Renal cortex interstitium (tissue), 11 donors: ENCODE measurements at regions not wholly inside any gene's neighbourhood (a gene's known extent, or its start where the extent isn't known, plus 50 kb on each side); places are given as distances from the start of the nearest gene placed in this dataset.
A peak's percentile ranks its signal among the peaks of the same experiment; 100 is the strongest.
"Not testable (repeated sequence)": the region's sequence is repeated elsewhere in the genome, so short reads cannot be mapped to it uniquely, and the experiment has no call there.

Source experiments
- DNase-seq, 11 donors: peaks; one replicate each; pipeline ENCODE4 v3.0.0-alpha.2; 2013; ENCODE audit warnings: low read depth in 9 of 11, low spot score in 4 of 11; ENCODE audit errors: extremely low read depth in 1 of 11

DNA sequence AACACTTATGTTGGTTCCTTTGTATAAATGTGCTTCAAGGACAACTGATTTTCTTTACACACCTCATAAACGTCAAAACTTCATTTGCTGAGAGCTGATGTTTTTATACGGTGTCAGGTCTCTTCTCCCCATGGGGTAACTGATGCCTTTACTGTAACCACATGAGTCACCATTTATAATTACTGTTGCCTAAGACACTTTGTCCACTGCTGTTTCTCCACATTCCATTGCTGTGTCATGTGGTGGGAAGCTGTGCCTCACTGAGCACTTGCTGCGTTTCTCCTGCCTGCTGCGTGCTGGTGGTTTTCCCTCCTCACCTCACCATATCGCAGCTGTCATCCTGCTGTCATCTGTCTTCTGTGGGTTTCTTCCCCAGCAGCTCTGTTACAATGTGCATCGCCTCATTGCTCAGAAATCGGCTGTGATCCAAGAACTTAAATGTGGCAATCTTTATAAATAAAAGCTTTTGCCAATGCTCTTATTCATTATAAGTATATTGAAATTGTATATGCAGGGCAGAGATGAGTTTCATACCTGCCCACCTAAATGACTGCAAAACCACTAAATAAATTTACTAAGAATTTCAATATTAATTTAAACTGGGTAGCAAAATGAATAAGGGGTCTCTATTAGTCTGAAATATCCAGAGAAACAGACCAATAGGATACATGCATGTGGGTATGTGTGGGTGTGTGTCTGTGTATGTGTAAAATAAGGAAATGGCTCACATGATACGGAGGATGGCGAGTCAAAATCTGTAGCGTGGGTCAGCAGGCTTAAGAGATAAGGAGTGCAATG, 547.0 kb upstream of the SLITRK5 start:
- DNase-seq, result peak in 9 of 11 donors; percentile 0 to 61 (median 33)

DNA sequence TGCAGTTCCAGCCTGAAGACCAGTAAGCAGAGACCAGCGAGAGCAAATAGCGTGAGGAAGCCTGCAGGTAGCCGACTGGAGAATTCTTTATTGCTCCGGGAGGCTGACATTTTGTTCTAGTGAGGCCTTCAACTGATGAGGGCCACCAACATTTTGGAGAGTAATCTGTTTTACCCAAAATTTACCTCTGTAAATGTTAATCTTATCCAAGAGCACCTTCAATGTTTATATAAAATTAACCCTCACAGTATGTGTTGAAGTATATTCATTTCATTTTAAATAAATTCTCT, 546.4 kb upstream of the SLITRK5 start:
- no peak for DNase-seq

DNA sequence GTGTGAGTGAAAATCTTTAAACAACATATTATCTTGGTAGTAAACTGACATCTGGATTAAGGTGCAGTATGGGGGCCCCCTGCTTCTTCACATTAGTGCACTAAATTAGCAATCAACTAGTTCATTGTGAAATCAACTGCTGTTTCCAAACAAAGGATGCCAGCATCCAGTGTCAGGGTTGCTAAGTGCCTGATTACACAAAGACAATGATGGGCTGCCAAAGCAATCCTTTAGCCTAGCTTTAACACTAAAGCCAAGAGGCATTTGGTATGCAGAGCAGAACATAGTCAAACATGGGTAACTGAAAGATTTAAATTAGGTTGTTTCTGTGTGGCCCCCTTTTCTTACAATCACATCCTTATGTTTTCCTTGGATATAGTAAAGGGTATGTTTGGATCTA, 543.1 kb upstream of the SLITRK5 start:
- DNase-seq, result no peak

DNA sequence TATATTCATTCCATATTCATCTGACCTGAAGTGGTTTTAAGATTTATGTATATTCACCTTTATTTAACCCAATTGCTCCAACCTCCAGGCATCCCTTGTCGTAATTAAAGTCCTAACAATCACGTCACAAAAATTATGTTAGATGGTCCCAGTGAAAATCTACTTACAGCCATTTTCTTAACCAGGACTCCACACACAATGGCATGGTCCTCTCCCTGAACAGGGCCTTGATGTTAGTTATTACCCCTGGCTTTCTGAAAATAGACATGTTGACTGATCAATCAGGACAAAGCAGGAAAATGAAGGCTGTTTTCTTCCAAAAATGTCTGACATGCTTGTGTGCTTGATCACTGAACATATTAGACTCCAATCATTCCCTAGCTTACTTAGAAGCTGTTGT, 542.7 kb upstream of the SLITRK5 start:
- DNase-seq, result no peak

GRCh38 chr13:87129602-87130300, 541.4 kb upstream of the SLITRK5 start:
- DNase-seq, result no peak

- no peak for DNase-seq
Observed at GRCh38 chr13:87130423-87130822, 540.7 kb upstream of the SLITRK5 start.

- DNase-seq, result no peak
Observed at GRCh38 chr13:87131611-87132010, 539.6 kb upstream of the SLITRK5 start.

- DNase-seq, result no peak
Observed at GRCh38 chr13:87138866-87139265, 532.3 kb upstream of the SLITRK5 start.

GRCh38 chr13:87147076-87147475, 524.1 kb upstream of the SLITRK5 start:
- DNase-seq, result no peak

DNA sequence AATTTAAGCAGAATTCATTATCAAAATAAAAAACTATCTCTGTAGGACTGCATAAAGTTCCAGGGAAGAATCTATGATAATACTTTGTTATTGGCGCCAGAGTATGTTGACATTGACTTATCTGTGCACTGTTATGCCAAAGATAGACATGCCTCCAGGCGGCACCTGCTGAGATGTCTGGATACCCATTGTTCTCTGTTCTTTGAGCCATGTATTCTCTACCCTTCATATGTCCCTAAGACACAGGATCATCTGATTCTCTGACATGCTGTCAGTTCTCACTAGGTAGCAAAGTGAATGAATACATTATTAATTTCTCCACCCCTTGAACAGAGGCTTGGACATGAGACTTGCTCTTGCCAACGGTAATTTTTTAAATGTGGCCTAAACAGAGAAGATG, 517.8 kb upstream of the SLITRK5 start:
- no peak for DNase-seq

DNA sequence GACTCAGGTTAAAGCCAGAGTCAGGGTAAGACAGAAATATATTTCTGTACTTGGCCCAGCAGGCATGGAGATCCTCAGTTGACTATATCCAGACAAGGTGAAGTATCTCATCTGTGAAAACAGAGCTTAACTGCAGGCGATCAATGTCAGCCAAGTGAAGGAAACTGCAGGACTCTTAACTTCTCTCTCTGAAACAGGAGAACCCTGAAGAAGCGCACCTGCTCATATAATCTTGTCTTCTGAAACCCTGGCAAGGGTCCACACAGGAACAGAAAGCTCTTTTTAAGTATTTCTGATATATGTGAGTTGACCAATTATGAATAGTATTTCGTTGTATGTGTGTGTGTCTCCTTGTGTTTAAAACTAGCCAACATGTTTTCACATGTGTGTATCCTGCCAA, 504.8 kb upstream of the SLITRK5 start:
- DNase-seq, result no peak

GRCh38 chr13:87168390-87168789, 502.8 kb upstream of the SLITRK5 start:
- DNase-seq, result no peak

DNA sequence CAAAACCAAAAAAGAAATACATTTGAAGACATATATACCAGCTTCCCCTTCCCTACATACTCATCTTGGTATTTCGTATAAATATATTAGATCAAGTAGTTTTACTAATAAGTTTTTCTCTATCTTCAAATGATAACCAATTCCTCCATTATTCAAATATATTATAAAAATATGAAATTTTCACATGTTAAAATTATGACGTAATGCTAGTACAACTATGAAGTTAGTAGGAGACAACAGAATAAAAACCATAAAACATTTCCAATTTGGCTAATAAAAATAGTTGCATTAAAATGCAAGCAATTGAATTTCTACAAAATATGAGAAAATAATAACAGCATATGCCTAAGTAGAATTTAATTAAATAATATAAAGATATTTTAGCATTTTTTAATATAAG, 501.8 kb upstream of the SLITRK5 start:
- DNase-seq, result no peak

GRCh38 chr13:87172166-87172835, 498.9 kb upstream of the SLITRK5 start:
- no peak for DNase-seq

GRCh38 chr13:87185138-87185537, 486.0 kb upstream of the SLITRK5 start:
- not testable (repeated sequence) for DNase-seq

GRCh38 chr13:87186647-87187046, 484.5 kb upstream of the SLITRK5 start:
- not testable (repeated sequence) for DNase-seq

- DNase-seq, result not testable (repeated sequence)
Observed at GRCh38 chr13:87191485-87191884, 479.7 kb upstream of the SLITRK5 start.

DNA sequence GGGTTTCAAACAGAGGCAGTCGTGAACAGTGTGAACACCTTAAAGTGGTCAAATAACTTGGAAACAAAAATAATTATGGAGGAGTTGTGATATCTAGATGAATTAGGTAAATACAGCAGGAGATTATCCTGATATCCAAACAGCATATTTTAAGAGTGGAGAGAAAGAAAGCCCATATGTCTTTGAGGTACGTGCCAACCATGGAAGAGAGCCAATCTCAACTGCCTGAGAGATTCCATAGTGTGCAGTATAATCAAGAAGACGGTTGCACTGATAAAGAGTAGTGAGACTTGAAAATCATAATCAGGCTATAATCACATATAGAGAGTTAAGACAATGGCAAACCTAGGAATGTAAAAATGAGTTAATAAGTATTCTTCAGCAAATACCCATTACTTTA, 472.8 kb upstream of the SLITRK5 start:
- DNase-seq, result no peak

- DNase-seq, result no peak
Observed at GRCh38 chr13:87206708-87207107, 464.5 kb upstream of the SLITRK5 start.

DNA sequence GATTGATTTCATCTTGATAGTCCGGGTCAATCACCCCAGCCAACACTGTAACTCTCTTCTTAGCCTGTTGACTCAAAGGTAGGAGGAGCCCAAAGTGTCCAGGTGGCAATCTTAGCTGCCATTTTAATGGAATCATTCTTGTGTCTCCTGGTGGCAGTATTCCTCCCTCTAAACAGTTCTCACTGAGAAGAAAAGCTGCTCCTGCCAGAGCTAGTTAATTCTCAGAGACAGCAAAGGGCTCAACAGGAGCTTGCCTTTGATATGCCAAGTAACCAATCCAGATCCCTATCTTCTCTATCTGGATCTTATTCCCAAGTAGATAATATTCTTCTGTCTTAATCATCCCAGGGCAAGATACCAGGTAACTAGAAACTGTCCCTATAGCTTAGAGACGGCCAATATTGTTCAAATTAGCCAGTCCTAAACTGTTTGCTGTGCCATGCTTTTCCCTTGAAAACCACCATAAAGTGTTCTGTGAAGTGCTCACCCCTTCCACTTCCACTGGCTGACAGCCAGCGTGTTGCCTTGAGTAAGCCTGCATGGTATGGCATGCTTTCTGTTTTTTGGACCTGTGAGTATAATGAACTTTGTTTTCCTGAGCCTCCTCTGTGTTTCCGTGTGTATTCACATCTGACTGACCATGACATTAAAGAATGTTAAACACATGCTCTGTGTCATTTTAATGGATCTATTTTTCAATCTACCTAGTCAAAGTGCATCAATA, 463.7 kb upstream of the SLITRK5 start:
- DNase-seq, result no peak
